Kidney epithelial cell (primary cell): ENCODE measurements at regions not wholly inside any gene's neighbourhood (a gene's known extent, or its start where the extent isn't known, plus 50 kb on each side); places are given as distances from the start of the nearest gene placed in this dataset.
"Not testable (repeated sequence)": the region's sequence is repeated elsewhere in the genome, so short reads cannot be mapped to it uniquely, and the experiment has no call there.

Experiments used
- DNase-seq: peaks from one replicate; pipeline ENCODE4 v3.0.0-alpha.2; 2010; ENCODE audit warnings: low read depth
- H3K27me3 ChIP-seq: 2 replicates; pipeline ENCODE4 v1.6.0; 2011; ENCODE audit warnings: low read length; ENCODE audit not compliant: control insufficient read depth, insufficient read depth
- H3K36me3 ChIP-seq: 2 replicates; pipeline ENCODE4 v1.5.1; 2011; ENCODE audit warnings: low read length; ENCODE audit not compliant: control insufficient read depth, insufficient read depth
- H3K4me3 ChIP-seq: 2 replicates; pipeline ENCODE4 v1.5.1; 2011; ENCODE audit warnings: low read depth, mild to moderate bottlenecking, control low read depth, low read length
- TF ChIP-seq, protein P1 (sequence below): IDR thresholded peaks from 2 replicates; pipeline ENCODE4 v1.5.1; 2011; ENCODE audit warnings: mild to moderate bottlenecking, moderate library complexity, low read length, control low read depth, inconsistent platforms; ENCODE audit not compliant: insufficient read depth, poor library complexity, severe bottlenecking

DNA sequence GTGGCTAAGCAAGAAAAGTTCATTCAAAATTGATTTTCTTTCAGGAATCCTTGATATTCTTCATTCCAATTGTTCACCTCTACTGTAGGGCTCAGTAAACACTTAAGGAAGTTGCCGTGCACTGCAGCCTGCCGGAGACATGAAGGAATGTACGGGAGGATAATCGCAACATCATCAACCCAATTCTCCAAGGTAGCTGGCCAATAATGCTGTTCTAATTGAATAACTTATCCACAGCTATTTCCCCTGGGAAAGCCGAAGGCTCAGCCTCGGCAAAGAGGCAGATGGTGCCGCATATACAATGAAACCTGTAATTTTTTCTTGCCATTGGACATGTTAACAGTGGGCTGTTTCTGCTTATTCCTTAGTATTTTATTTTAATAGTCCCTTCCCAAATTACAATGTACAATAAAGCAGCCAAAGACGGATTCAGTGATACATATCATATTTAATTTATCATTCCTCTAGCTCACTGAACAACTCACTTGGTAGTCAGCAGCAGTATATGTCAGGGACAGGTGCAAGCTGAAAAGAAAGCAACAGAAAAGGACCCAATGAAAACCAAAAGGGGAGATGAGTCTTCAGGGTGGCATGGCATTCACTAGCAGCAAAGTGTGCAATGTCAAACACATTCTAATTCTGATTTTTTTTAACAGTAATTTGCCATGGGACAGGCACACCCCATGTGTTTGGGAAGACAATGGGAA is 420.5 kb upstream of the KLF12 start:
- no peaks in the 10 kb centered on the region for H3K27me3 ChIP-seq
- H3K4me3 ChIP-seq = no peak overlapping the region
- no peak for DNase-seq
- no peaks in the 10 kb centered on the region for H3K36me3 ChIP-seq
- TF ChIP-seq, protein P1, sequence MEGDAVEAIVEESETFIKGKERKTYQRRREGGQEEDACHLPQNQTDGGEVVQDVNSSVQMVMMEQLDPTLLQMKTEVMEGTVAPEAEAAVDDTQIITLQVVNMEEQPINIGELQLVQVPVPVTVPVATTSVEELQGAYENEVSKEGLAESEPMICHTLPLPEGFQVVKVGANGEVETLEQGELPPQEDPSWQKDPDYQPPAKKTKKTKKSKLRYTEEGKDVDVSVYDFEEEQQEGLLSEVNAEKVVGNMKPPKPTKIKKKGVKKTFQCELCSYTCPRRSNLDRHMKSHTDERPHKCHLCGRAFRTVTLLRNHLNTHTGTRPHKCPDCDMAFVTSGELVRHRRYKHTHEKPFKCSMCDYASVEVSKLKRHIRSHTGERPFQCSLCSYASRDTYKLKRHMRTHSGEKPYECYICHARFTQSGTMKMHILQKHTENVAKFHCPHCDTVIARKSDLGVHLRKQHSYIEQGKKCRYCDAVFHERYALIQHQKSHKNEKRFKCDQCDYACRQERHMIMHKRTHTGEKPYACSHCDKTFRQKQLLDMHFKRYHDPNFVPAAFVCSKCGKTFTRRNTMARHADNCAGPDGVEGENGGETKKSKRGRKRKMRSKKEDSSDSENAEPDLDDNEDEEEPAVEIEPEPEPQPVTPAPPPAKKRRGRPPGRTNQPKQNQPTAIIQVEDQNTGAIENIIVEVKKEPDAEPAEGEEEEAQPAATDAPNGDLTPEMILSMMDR = no peak

DNA sequence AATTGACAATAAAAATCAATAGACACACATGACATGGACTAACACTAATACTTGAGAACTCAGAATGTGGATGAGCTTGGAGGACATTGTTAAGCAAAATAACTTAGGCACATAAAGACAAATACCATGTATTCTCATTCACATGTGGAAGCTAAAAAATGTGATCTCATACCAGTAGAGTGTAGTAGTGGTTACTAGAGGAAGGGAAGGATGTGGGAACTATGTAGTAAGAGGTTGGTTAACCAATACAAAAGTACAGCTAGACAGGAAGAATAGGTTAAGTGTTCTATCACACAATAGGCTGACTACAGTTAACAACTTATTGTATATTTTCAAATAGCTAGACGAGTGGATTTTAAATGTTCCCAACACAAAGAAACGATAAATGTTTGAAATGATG is 415.8 kb upstream of the KLF12 start:
- no peaks in the 10 kb centered on the region for H3K27me3 ChIP-seq
- no peak overlapping the region for H3K4me3 ChIP-seq
- TF ChIP-seq, protein P1 = no peak
- DNase-seq = no peak
- no peaks in the 10 kb centered on the region for H3K36me3 ChIP-seq

DNA sequence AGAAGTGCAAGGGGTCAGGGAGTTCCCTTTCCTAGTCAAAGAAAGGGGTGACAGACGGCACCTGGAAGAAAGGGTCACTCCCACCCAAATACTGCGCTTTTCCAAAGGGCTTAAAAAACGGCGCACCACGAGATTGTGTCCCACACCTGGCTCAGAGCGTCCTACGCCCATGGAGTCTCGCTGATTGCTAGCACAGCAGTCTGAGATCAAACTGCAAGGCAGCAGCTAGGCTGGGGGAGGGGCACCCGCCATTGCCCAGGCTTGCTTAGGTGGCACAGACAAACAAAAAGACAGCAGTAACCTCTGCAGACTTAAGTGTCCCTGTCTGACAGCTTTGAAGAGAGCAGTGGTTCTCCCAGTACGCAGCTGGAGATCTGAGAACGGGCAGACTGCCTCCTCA is 402.4 kb upstream of the KLF12 start:
- not testable (repeated sequence) for DNase-seq

DNA sequence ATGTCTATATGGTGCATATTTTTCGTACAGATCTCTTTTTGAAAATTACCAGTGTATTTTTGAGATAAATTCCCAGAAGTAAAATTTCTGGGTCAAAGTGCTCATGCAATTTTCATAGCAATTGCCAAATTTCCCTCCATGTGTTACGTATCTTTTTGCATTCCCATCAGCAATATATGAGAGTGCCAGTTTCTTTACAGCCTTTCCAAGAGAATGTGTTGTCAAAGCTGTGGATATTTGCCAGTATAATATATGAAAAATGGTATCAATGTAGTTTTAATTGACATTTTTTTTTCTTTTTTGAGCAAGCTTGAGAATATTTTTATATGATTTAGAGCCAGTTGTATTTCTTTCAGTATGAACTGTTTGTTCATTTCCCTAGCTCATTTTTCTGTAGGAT is 399.0 kb upstream of the KLF12 start:
- Histone ChIP-seq H3K27me3 (no peaks in the 10 kb centered on the region), H3K4me3 (no peak overlapping the region), H3K36me3 (no peaks in the 10 kb centered on the region)
- DNase-seq = no peak
- TF ChIP-seq, protein P1 = no peak

More for the DNA sequence above, 402.4 kb upstream of the KLF12 start:
- not testable (repeated sequence) for H3K36me3 ChIP-seq, H3K27me3 ChIP-seq, H3K4me3 ChIP-seq

DNA sequence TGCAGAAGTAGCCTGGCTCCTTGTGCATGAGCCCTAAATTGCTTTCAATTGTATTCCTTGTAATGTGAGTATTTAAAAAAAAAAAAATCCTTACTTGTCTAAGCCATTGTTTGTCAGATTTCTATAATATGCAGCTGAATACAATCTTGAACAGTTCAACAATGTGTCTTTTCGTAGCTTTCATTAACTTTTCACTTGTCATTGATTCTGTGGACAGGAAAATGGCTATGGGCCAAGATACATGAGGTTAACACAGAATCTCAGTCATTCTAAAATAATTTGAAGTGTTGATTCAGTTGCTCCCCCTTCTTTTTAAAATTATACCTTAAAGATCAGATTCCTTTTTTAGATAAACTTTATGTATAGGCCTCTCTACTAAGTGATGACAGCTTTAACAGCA is 395.8 kb upstream of the KLF12 start:
- Histone ChIP-seq H3K36me3 (no peaks in the 10 kb centered on the region), H3K4me3 (no peak overlapping the region), H3K27me3 (no peaks in the 10 kb centered on the region)
- TF ChIP-seq, protein P1 = no peak
- DNase-seq = no peak

DNA sequence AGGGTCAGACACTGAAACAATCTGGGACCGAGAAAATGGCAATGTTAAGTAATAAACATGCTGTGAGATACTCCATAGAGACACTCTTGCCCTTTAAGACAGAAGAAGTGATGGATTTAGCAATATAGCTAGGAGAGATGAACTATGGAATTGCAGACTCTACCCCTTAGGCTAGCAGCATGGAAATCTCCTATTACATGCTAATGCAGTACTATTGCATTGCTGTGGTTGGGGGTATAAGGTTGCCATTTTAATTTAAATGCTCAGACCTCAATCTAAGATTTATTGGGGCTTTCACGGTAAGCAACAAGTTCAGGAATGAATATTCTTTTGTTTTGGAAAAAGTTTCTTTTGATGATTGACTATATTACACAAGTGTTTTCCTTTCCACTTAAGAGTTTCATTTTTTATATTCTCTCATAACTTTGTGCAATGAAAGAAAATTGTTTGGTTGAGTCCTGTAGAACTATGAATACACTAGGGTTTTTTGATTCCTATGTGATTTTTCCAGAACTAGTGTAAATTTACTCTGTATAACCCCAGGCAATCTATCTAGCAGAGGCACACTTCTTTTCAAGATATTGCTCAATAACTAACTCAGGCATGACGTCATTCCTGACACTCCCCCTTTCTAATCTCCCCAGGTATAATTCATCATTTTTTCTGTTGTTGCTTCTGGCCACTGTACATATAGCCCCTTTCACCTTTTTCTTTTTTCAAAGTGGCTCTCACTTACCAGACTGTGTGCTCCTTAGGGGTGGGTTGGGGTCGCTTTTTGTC is 394.7 kb upstream of the KLF12 start:
- TF ChIP-seq, protein P1 = no peak
- Histone ChIP-seq H3K27me3 (no peaks in the 10 kb centered on the region), H3K36me3 (no peaks in the 10 kb centered on the region), H3K4me3 (no peak overlapping the region)
- DNase-seq = no peak
